MM.1S (cell line): ENCODE measurements at regions not wholly inside any gene's neighbourhood (a gene's known extent, or its start where the extent isn't known, plus 50 kb on each side); places are given as distances from the start of the nearest gene placed in this dataset.

Experiments
- DNase-seq: peaks from one replicate; pipeline ENCODE4 v3.0.0-alpha.2; 2015
- H2AFZ ChIP-seq: fragments of 300-600 bp; sonication (generic); 2 replicates; pipeline ENCODE4 v1.6.0; 2016; ENCODE audit warnings: antibody characterized with exemption, low read length
- H3F3A ChIP-seq: fragments of 300-600 bp; sonication (generic); 2 replicates; pipeline ENCODE4 v1.6.1; 2016; ENCODE audit warnings: mild to moderate bottlenecking, antibody characterized with exemption, low read length, moderate library complexity, mixed read lengths; ENCODE audit not compliant: insufficient read depth
- H3K27ac ChIP-seq: fragments of 300-600 bp; sonication (generic); 2 replicates; pipeline ENCODE4 v1.5.1; 2016; ENCODE audit warnings: mild to moderate bottlenecking, low read length
- H3K27me3 ChIP-seq: fragments of 300-600 bp; sonication (generic); replicated peaks from 2 replicates; pipeline ENCODE4 v1.6.0; 2016; ENCODE audit warnings: low read length; ENCODE audit not compliant: insufficient read depth
- H3K36me3 ChIP-seq: fragments of 300-600 bp; sonication (generic); replicated peaks from 2 replicates; pipeline ENCODE4 v1.6.1; 2016; ENCODE audit warnings: mild to moderate bottlenecking, low read length, mixed read lengths; ENCODE audit not compliant: insufficient read depth
- H3K4me1 ChIP-seq: fragments of 300-600 bp; sonication (generic); 2 replicates; pipeline ENCODE4 v1.6.1; 2016; ENCODE audit warnings: low read length, mixed read lengths
- H3K4me2 ChIP-seq: fragments of 300-600 bp; sonication (generic); 2 replicates; pipeline ENCODE4 v1.6.0; 2016; ENCODE audit warnings: low read depth, low read length
- H3K4me3 ChIP-seq: fragments of 300-600 bp; sonication (generic); 2 replicates; pipeline ENCODE4 v1.5.1; 2016; ENCODE audit warnings: low read length, mixed read lengths
- H3K79me2 ChIP-seq: fragments of 300-600 bp; sonication (generic); 2 replicates; pipeline ENCODE4 v1.6.1; 2016; ENCODE audit warnings: mixed run types, low read length, mixed read lengths
- H3K9ac ChIP-seq: fragments of 300-600 bp; sonication (generic); 2 replicates; pipeline ENCODE4 v1.6.1; 2016; ENCODE audit warnings: low read length, mixed read lengths
- H3K9me2 ChIP-seq: fragments of 300-600 bp; sonication (generic); replicated peaks from 2 replicates; pipeline ENCODE4 v1.6.1; 2016; ENCODE audit warnings: mild to moderate bottlenecking, low read length, mixed read lengths; ENCODE audit not compliant: insufficient read depth
- H3K9me3 ChIP-seq: fragments of 300-600 bp; sonication (generic); replicated peaks from 2 replicates; pipeline ENCODE4 v1.6.1; 2016; ENCODE audit warnings: mild to moderate bottlenecking, low read length, mixed read lengths; ENCODE audit not compliant: insufficient read depth
- H4K20me1 ChIP-seq: fragments of 300-600 bp; sonication (generic); 2 replicates; pipeline ENCODE4 v1.6.1; 2016; ENCODE audit warnings: mild to moderate bottlenecking, low read length, moderate library complexity, mixed read lengths; ENCODE audit not compliant: insufficient read depth
- EZH2 ChIP-seq: fragments of 300-600 bp; sonication (generic); optimal IDR thresholded peaks from 2 replicates; pipeline ENCODE3; 2017; ENCODE audit warnings: low read depth, mild to moderate bottlenecking, antibody characterized with exemption, low read length, mixed read lengths
- EZH2phosphoT487 ChIP-seq: fragments of 300-600 bp; sonication (generic); IDR thresholded peaks from 2 replicates; pipeline ENCODE4 v1.6.1; 2018; ENCODE audit warnings: antibody characterized with exemption, low read length
- TF ChIP-seq, protein P1 (sequence below): fragments of 300-600 bp; sonication (generic); IDR thresholded peaks from 2 replicates; pipeline ENCODE4 v1.5.1; 2016; ENCODE audit warnings: antibody characterized with exemption, low read length, mixed read lengths

GRCh38 chr7:46725838-46726237 is 804.8 kb upstream of the IGFBP3 start:
- no peaks in the 10 kb centered on the region for H3F3A ChIP-seq
- no peak for DNase-seq
- H3K27me3 ChIP-seq: no peaks in the 10 kb centered on the region
- no peaks in the 10 kb centered on the region for H3K4me1 ChIP-seq
- no peaks in the 10 kb centered on the region for H3K9me3 ChIP-seq
- no peak overlapping the region for H3K4me3 ChIP-seq
- no peaks in the 10 kb centered on the region for H3K36me3 ChIP-seq
- no peak overlapping the region for H3K9ac ChIP-seq
- H3K4me2 ChIP-seq: no peak overlapping the region
- no peaks in the 10 kb centered on the region for H4K20me1 ChIP-seq
- H2AFZ ChIP-seq: no peak overlapping the region
- TF ChIP-seq, protein P1, sequence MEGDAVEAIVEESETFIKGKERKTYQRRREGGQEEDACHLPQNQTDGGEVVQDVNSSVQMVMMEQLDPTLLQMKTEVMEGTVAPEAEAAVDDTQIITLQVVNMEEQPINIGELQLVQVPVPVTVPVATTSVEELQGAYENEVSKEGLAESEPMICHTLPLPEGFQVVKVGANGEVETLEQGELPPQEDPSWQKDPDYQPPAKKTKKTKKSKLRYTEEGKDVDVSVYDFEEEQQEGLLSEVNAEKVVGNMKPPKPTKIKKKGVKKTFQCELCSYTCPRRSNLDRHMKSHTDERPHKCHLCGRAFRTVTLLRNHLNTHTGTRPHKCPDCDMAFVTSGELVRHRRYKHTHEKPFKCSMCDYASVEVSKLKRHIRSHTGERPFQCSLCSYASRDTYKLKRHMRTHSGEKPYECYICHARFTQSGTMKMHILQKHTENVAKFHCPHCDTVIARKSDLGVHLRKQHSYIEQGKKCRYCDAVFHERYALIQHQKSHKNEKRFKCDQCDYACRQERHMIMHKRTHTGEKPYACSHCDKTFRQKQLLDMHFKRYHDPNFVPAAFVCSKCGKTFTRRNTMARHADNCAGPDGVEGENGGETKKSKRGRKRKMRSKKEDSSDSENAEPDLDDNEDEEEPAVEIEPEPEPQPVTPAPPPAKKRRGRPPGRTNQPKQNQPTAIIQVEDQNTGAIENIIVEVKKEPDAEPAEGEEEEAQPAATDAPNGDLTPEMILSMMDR: no peak
- no peak for TF ChIP-seq EZH2phosphoT487
- TF ChIP-seq EZH2: no peak
- no peak overlapping the region for H3K27ac ChIP-seq
- no peaks in the 10 kb centered on the region for H3K9me2 ChIP-seq
- H3K79me2 ChIP-seq: no peaks in the 10 kb centered on the region

- TF ChIP-seq, protein P1: no peak
- TF ChIP-seq EZH2 (no peak), EZH2phosphoT487 (no peak)
These were observed 804.1 kb upstream of the IGFBP3 start for GRCh38 chr7:46725136-46725535.

DNA sequence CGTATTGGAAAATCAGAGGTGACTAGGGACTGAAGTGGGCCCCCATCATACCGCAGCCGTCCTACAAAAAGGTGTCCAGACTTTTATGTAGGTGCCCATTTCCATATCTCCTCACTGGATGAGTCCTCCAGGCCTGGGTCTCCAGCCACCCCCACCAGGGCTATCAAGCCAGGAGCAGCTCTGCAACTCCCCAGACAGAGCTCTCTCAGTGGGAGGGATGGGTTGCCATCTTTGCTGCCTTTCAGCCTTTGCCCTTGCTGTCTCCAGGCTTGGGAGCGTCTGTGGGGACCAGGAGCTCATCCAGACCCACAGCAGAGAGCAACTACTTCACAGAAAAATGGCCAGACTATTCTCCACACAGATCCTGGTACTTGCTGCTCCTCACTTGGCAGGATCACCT is 802.7 kb upstream of the IGFBP3 start:
- Histone ChIP-seq H3K4me1 (no peaks in the 10 kb centered on the region), H3K79me2 (no peaks in the 10 kb centered on the region), H3F3A (no peaks in the 10 kb centered on the region), H3K4me3 (no peak overlapping the region), H3K9me3 (no peaks in the 10 kb centered on the region), H3K9ac (no peak overlapping the region), H4K20me1 (no peaks in the 10 kb centered on the region), H2AFZ (no peak overlapping the region), H3K27ac (no peak overlapping the region), H3K36me3 (no peaks in the 10 kb centered on the region), H3K9me2 (no peaks in the 10 kb centered on the region), H3K4me2 (no peak overlapping the region), H3K27me3 (no peaks in the 10 kb centered on the region)
- DNase-seq: no peak
- TF ChIP-seq EZH2phosphoT487: no peak
- TF ChIP-seq, protein P1: no peak
- TF ChIP-seq EZH2: no peak

More at GRCh38 chr7:46725136-46725535, 804.1 kb upstream of the IGFBP3 start:
- Histone ChIP-seq H3K27ac (no peak overlapping the region), H3K79me2 (no peaks in the 10 kb centered on the region), H2AFZ (no peak overlapping the region), H3F3A (no peaks in the 10 kb centered on the region), H3K9me2 (no peaks in the 10 kb centered on the region), H3K4me2 (no peak overlapping the region), H3K4me3 (no peak overlapping the region), H3K9me3 (no peaks in the 10 kb centered on the region), H3K36me3 (no peaks in the 10 kb centered on the region), H3K27me3 (no peaks in the 10 kb centered on the region), H3K4me1 (no peaks in the 10 kb centered on the region), H3K9ac (no peak overlapping the region), H4K20me1 (no peaks in the 10 kb centered on the region)
- no peak for DNase-seq
